Adipocyte (in vitro differentiated cells): ENCODE measurements at regions not wholly inside any gene's neighbourhood (a gene's known extent, or its start where the extent isn't known, plus 50 kb on each side); places are given as distances from the start of the nearest gene placed in this dataset.
"Not testable (repeated sequence)": the region's sequence is repeated elsewhere in the genome, so short reads cannot be mapped to it uniquely, and the experiment has no call there.

Experiments used
- DNase-seq: peaks from one replicate; pipeline ENCODE4 v3.0.0-alpha.2; 2015; ENCODE audit warnings: low read depth
- H3K27me3 ChIP-seq: replicated peaks from 2 replicates; pipeline ENCODE4 v1.7.0; 2013; ENCODE audit warnings: mild to moderate bottlenecking, low read length, moderate library complexity; ENCODE audit not compliant: control insufficient read depth, insufficient read depth
- H3K36me3 ChIP-seq: 2 replicates; pipeline ENCODE4 v1.7.0; 2013; ENCODE audit warnings: low read length, mild to moderate bottlenecking, moderate library complexity; ENCODE audit not compliant: control insufficient read depth, insufficient read depth, severe bottlenecking
- H3K4me1 ChIP-seq: 2 replicates; pipeline ENCODE4 v1.7.0; 2013; ENCODE audit warnings: mild to moderate bottlenecking, low read length, moderate library complexity; ENCODE audit not compliant: control insufficient read depth, insufficient read depth
- H3K4me3 ChIP-seq: 2 replicates; pipeline ENCODE4 v1.7.0; 2013; ENCODE audit warnings: mild to moderate bottlenecking, low read length, moderate library complexity
- H3K9ac ChIP-seq: 2 replicates; pipeline ENCODE4 v1.7.0; 2013; ENCODE audit warnings: mild to moderate bottlenecking, low read length, moderate library complexity
- H3K9me3 ChIP-seq: 2 replicates; pipeline ENCODE4 v1.7.0; 2013; ENCODE audit warnings: mild to moderate bottlenecking, low read length, moderate library complexity; ENCODE audit not compliant: control insufficient read depth

- no peaks in the 10 kb centered on the region for H3K4me1 ChIP-seq
- H3K9ac ChIP-seq = no peak overlapping the region
- H3K4me3 ChIP-seq = no peak overlapping the region
- H3K9me3 ChIP-seq = no peaks in the 10 kb centered on the region
- H3K36me3 ChIP-seq = no peaks in the 10 kb centered on the region
- DNase-seq = no peak
- H3K27me3 ChIP-seq = no peaks in the 10 kb centered on the region
Measured at GRCh38 chr3:102688556-102688930, 253.7 kb downstream of the ZPLD1 start.

DNA sequence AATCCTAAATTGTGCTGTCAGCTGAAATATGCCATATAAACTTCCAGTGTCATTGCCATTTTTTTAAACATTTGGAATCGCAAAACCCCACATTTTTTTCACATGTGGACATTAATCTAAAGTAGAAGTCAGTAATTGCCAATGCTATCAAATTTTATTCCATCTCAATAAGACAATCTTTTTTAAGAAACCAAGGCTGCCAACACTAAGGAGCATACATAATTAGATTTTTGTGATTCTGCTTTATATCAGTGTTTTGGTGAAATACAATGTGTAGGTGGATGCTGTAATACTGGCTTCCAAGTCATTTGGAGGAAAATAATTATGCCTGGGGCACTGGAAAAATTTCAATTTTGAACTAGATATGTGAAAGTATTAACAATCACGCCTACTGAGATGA is 256.7 kb downstream of the ZPLD1 start:
- H3K9me3 ChIP-seq = no peaks in the 10 kb centered on the region
- H3K4me1 ChIP-seq = no peaks in the 10 kb centered on the region
- H3K9ac ChIP-seq = no peak overlapping the region
- H3K27me3 ChIP-seq = no peaks in the 10 kb centered on the region
- no peaks in the 10 kb centered on the region for H3K36me3 ChIP-seq
- no peak overlapping the region for H3K4me3 ChIP-seq
- no peak for DNase-seq

DNA sequence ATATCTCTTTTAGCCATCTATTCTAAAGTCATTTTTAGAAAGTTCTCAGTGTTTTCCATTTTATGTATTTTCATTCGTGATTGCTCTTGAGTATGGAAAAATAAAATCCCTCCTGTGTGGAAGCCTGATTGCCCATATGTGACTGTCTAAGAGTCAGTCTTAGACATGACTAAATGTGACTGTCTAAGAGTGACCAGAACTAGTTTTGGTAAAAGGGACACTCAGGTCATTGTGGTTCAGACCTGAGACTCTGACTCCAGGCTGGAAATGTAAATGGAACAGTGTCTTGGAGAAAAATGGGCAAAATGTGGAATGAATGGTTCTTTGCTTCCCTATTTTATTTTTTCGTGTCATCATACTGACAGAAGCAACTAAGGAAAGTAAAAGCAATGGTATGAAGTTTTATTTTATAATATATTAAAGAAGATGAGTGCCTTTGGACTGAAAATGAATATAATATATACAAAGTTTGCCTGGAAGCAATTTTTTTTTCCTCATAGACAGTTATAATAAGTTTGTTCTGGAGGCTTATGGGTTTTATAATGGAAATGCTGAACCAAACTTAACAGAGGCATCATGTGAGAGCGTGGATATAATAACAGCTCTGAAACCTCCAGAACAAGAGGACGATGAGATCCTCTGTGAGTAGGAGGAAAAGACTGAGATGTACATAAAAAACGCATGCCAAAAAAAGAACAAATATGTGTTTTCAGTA is 264.4 kb downstream of the ZPLD1 start:
- DNase-seq = no peak
- Histone ChIP-seq H3K4me1 (no peaks in the 10 kb centered on the region), H3K4me3 (no peak overlapping the region), H3K36me3 (no peaks in the 10 kb centered on the region), H3K9ac (no peak overlapping the region), H3K27me3 (no peaks in the 10 kb centered on the region), H3K9me3 (no peaks in the 10 kb centered on the region)

- H3K4me1 ChIP-seq = no peaks in the 10 kb centered on the region
- no peaks in the 10 kb centered on the region for H3K36me3 ChIP-seq
- H3K9me3 ChIP-seq = no peaks in the 10 kb centered on the region
- no peaks in the 10 kb centered on the region for H3K27me3 ChIP-seq
- no peak for DNase-seq
- no peak overlapping the region for H3K4me3 ChIP-seq
- no peak overlapping the region for H3K9ac ChIP-seq
Measured at GRCh38 chr3:102699819-102700140, 265.0 kb downstream of the ZPLD1 start.

GRCh38 chr3:102712896-102713295 is 278.1 kb downstream of the ZPLD1 start:
- Histone ChIP-seq H3K4me3 (no peak overlapping the region), H3K4me1 (peaks cover 5% of the 10 kb centered on the region), H3K9me3 (no peaks in the 10 kb centered on the region), H3K27me3 (no peaks in the 10 kb centered on the region), H3K36me3 (no peaks in the 10 kb centered on the region), H3K9ac (no peak overlapping the region)
- DNase-seq = no peak

DNA sequence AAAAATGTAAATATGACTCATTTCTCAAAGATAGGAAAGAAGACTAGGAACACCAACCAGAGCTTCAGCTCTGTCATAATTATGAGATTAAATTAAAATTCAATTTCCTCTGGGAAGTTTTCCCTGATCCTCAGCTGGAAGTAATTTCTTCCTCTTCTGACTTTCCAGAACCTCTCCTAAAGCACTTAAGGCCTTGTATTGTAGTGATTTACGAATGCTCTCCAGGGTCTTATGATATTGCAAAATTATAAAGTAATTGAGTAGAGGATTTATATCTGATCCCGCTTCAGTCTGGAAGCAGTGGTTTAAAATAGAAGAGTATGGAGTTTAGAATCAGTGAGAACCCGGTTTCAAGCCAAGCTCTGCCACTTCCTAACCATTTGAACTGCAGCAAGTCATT is 279.8 kb downstream of the ZPLD1 start:
- Histone ChIP-seq H3K4me3 (no peak overlapping the region), H3K4me1 (peaks cover 5% of the 10 kb centered on the region), H3K36me3 (no peaks in the 10 kb centered on the region), H3K27me3 (no peaks in the 10 kb centered on the region), H3K9ac (no peak overlapping the region), H3K9me3 (no peaks in the 10 kb centered on the region)
- no peak for DNase-seq

- Histone ChIP-seq H3K27me3 (no peaks in the 10 kb centered on the region), H3K9ac (no peak overlapping the region), H3K36me3 (no peaks in the 10 kb centered on the region), H3K4me1 (peaks cover 5% of the 10 kb centered on the region), H3K4me3 (no peak overlapping the region), H3K9me3 (no peaks in the 10 kb centered on the region)
- DNase-seq = no peak
Measured at GRCh38 chr3:102715030-102715697, 280.3 kb downstream of the ZPLD1 start.

- H3K9ac ChIP-seq = no peak overlapping the region
- H3K9me3 ChIP-seq = no peaks in the 10 kb centered on the region
- no peaks in the 10 kb centered on the region for H3K27me3 ChIP-seq
- no peak overlapping the region for H3K4me3 ChIP-seq
- peaks cover 5% of the 10 kb centered on the region for H3K4me1 ChIP-seq
- no peak for DNase-seq
- H3K36me3 ChIP-seq = no peaks in the 10 kb centered on the region
Measured at GRCh38 chr3:102718651-102719050, 283.8 kb downstream of the ZPLD1 start.

DNA sequence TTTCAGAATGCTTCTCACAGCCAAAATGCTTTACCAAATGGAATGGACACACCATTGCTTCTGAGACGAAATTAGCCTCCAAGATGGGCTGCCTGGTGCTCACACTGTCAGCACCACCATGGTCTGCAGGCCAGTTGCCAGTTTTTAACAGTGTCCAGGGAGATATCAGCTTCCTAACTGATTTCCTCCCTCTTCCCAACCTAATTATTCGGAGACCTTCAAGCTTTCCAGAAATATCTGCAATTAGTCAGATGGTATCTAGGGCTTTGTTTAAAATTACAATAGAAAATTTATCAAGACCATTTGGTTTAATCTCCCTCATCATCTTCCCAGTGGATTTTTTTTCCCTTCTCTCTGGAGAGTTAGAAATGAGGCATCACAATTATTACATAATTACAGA is 287.5 kb downstream of the ZPLD1 start:
- H3K27me3 ChIP-seq = no peaks in the 10 kb centered on the region
- no peak overlapping the region for H3K9ac ChIP-seq
- no peaks in the 10 kb centered on the region for H3K9me3 ChIP-seq
- H3K4me3 ChIP-seq = no peak overlapping the region
- no peaks in the 10 kb centered on the region for H3K36me3 ChIP-seq
- no peak for DNase-seq
- peaks cover 2% of the 10 kb centered on the region for H3K4me1 ChIP-seq

GRCh38 chr3:102727340-102727739 is 292.5 kb downstream of the ZPLD1 start:
- Histone ChIP-seq H3K36me3 (no peaks in the 10 kb centered on the region), H3K9me3 (no peaks in the 10 kb centered on the region), H3K9ac (no peak overlapping the region), H3K27me3 (no peaks in the 10 kb centered on the region), H3K4me1 (peaks cover 6% of the 10 kb centered on the region), H3K4me3 (no peak overlapping the region)
- peak; percentile 34 for DNase-seq

DNA sequence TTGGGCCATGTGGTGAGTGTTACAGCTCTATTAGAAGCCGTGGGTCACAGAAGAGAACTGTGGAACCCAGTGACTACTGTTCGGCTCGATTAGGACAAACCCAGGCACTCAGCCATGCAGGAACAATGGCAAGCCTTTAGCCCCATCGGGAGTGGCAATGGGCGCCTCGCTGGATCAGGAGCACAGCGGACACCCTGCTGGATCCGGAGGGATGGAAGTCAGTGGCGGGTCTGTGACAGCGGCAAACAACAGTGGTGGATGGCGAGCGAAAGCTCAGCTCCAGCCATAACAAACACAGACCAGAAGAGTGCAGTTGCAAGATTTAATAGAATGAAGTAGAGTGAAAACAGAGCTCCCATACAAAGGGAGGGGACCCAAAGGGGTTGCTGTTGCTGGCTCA is 297.8 kb downstream of the ZPLD1 start:
- not testable (repeated sequence) for H3K36me3 ChIP-seq

More for the DNA sequence above, 297.8 kb downstream of the ZPLD1 start:
- DNase-seq, H3K9ac ChIP-seq, H3K27me3 ChIP-seq, H3K9me3 ChIP-seq, H3K4me3 ChIP-seq: not testable (repeated sequence)
- H3K4me1 ChIP-seq = peaks cover 18% of the 10 kb centered on the region
